SU-DHL-6 (cell line): ENCODE measurements at regions not wholly inside any gene's neighbourhood (a gene's known extent, or its start where the extent isn't known, plus 50 kb on each side); places are given as distances from the start of the nearest gene placed in this dataset.

ENCODE experiments used
- CTCF ChIP-seq: fragments of 200-600 bp; sonication (generic); IDR thresholded peaks from one replicate; pipeline ENCODE4 v1.5.1; 2017; ENCODE audit warnings: antibody characterized with exemption, mild to moderate bottlenecking, low read length, moderate library complexity; ENCODE audit not compliant: insufficient read depth, poor library complexity, severe bottlenecking
- EZH2phosphoT487 ChIP-seq: fragments of 200-600 bp; sonication (generic), shearing (Covaris generic); conservative IDR thresholded peaks from 2 replicates; pipeline ENCODE4 v1.6.1; 2018; ENCODE audit warnings: mild to moderate bottlenecking, antibody characterized with exemption, low read length, moderate library complexity, mixed read lengths

- no peak for TF ChIP-seq CTCF
- TF ChIP-seq EZH2phosphoT487, result no peak
These were observed 82.0 kb upstream of the CPEB2 start for GRCh38 chr4:14920237-14920636.
